RWPE2 (cell line): ENCODE measurements at regions not wholly inside any gene's neighbourhood (a gene's known extent, or its start where the extent isn't known, plus 50 kb on each side); places are given as distances from the start of the nearest gene placed in this dataset.

Experiments used
- ATAC-seq: fragments of 200-7000 bp; cut with Tn5 transposase; 3 replicates; pipeline ENCODE4 v1.9.1; 2021; ENCODE audit warnings: low read depth
- DNase-seq: peaks from one replicate; pipeline ENCODE4 v3.0.0-alpha.2; 2020; ENCODE audit warnings: low spot score
- H3K27ac ChIP-seq: fragments of 450-650 bp; 2 replicates; pipeline ENCODE4 v1.5.1; 2017; ENCODE audit warnings: mild to moderate bottlenecking; ENCODE audit not compliant: poor library complexity, severe bottlenecking
- H3K27me3 ChIP-seq: fragments of 250-450 bp; sonication (Bioruptor Pico); 2 replicates; pipeline ENCODE4 v1.5.1; 2021; ENCODE audit warnings: mild to moderate bottlenecking, moderate library complexity; ENCODE audit not compliant: insufficient read depth, poor library complexity, severe bottlenecking
- H3K36me3 ChIP-seq: fragments of 250-450 bp; sonication (Bioruptor Pico); 2 replicates; pipeline ENCODE4 v1.5.1; 2020; ENCODE audit warnings: low read depth, mild to moderate bottlenecking, moderate library complexity
- H3K4me1 ChIP-seq: fragments of 250-450 bp; sonication (Bioruptor Pico); 2 replicates; pipeline ENCODE4 v1.5.1; 2021; ENCODE audit warnings: mild to moderate bottlenecking, moderate library complexity; ENCODE audit not compliant: insufficient read depth, poor library complexity, severe bottlenecking
- H3K4me3 ChIP-seq: fragments of 250-450 bp; sonication (Bioruptor Pico); 2 replicates; pipeline ENCODE4 v1.5.1; 2021; ENCODE audit warnings: mild to moderate bottlenecking, moderate library complexity; ENCODE audit not compliant: severe bottlenecking
- H3K9me3 ChIP-seq: fragments of 250-450 bp; sonication (Bioruptor Pico); 2 replicates; pipeline ENCODE4 v1.5.1; 2021; ENCODE audit warnings: mild to moderate bottlenecking, moderate library complexity; ENCODE audit not compliant: severe bottlenecking
- TF ChIP-seq, protein P1 (sequence below): fragments of 450-650 bp; IDR thresholded peaks from one replicate; pipeline ENCODE4 v1.5.1; 2017; ENCODE audit warnings: mild to moderate bottlenecking, moderate library complexity; ENCODE audit not compliant: poor library complexity, severe bottlenecking

DNA sequence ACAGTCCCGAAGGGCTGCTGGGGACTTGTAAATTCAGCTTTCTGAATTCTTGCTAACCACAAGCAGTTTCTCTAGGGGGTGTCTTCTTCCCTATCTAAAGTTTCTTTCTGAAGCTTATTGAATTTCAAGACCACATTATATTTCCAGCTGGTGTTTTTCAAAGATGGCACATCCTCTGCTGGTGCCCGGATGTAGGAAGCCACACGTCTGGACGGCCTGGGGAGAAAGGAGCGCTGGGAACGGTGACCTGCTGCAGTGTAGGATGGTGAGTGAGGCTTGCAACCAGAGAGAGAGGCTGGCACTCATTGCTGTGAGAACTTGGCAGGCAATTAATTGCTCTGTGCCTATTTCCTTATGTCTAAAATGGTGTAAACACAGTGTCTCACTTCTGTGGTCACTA lies 776.4 kb downstream of the TYW1 start:
- H3K9me3 ChIP-seq = no peaks in the 10 kb centered on the region
- H3K4me3 ChIP-seq = no peak overlapping the region
- H3K27me3 ChIP-seq = no peaks in the 10 kb centered on the region
- no peak overlapping the region for H3K27ac ChIP-seq
- DNase-seq (no peak), ATAC-seq (no peak)
- no peaks in the 10 kb centered on the region for H3K36me3 ChIP-seq
- TF ChIP-seq, protein P1, sequence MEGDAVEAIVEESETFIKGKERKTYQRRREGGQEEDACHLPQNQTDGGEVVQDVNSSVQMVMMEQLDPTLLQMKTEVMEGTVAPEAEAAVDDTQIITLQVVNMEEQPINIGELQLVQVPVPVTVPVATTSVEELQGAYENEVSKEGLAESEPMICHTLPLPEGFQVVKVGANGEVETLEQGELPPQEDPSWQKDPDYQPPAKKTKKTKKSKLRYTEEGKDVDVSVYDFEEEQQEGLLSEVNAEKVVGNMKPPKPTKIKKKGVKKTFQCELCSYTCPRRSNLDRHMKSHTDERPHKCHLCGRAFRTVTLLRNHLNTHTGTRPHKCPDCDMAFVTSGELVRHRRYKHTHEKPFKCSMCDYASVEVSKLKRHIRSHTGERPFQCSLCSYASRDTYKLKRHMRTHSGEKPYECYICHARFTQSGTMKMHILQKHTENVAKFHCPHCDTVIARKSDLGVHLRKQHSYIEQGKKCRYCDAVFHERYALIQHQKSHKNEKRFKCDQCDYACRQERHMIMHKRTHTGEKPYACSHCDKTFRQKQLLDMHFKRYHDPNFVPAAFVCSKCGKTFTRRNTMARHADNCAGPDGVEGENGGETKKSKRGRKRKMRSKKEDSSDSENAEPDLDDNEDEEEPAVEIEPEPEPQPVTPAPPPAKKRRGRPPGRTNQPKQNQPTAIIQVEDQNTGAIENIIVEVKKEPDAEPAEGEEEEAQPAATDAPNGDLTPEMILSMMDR = no peak
- no peaks in the 10 kb centered on the region for H3K4me1 ChIP-seq

DNA sequence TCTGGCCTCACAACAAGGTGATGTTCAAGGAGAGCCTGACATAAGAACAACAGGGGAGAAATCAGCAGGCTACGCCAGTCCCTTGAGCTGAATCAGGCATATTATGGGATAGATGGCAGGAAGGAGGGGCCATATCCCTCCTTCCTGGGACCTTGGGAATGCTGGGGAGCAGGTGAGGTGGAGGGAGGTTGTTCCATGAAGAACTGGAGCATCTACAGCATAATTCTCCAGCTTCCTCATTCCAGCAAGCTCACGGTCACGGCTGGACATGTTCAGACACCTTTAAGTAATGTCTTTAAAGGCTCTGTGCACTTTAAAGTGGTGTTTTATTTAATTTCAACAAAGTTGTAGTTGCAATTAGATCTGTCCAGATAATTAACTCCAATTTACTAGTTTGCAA lies 780.5 kb downstream of the TYW1 start:
- no peaks in the 10 kb centered on the region for H3K4me1 ChIP-seq

DNA sequence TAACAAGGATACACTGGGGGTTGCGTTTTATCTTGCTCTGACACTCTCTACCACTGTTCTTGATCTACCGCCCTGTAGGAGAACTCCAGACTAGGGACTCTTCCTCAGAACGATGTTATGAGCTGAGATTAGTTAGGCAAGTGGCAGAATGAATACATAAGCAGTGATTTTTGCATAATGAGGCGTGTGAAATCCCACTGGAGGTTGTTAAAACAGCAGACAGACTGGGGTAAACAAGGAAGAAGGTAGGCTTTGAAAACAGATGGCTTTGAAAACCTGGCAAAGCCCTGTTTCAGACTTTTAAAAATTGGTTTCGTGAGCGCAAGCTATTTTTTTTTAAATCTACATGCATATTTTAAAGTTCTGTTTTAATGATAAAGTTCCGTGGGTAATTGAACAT lies 785.2 kb downstream of the TYW1 start:
- DNase-seq (no peak), ATAC-seq (no peak)
- Histone ChIP-seq H3K27me3 (no peaks in the 10 kb centered on the region), H3K36me3 (no peaks in the 10 kb centered on the region), H3K4me3 (no peak overlapping the region), H3K9me3 (no peaks in the 10 kb centered on the region), H3K4me1 (no peaks in the 10 kb centered on the region), H3K27ac (no peak overlapping the region)
- TF ChIP-seq, protein P1 = no peak

More for the DNA sequence above, 780.5 kb downstream of the TYW1 start:
- Histone ChIP-seq H3K36me3 (no peaks in the 10 kb centered on the region), H3K27me3 (no peaks in the 10 kb centered on the region), H3K9me3 (no peaks in the 10 kb centered on the region), H3K27ac (no peak overlapping the region), H3K4me3 (no peak overlapping the region)
- ATAC-seq = no peak
- DNase-seq = no peak
- TF ChIP-seq, protein P1 = no peak

DNA sequence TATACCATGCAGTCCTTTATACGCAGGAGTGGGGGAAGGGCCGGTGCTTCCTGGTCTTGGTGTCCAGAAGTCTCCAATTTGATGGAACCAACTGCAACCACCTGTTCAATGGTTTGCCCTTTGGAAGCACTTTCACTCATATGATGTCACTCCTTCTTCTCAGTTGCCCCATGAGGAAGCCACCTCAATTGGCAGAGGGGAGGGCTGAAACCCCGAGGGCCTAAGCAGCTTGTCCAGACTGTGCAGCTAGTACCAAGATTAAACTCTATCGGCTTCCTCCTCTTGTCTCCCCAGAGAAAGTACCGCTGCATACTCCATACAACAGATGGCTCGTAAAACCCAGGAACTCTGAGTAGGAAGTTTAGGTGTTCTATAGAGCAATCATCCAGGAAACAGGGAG lies 789.4 kb downstream of the TYW1 start:
- H3K27me3 ChIP-seq = no peaks in the 10 kb centered on the region
- ATAC-seq = no peak

DNA sequence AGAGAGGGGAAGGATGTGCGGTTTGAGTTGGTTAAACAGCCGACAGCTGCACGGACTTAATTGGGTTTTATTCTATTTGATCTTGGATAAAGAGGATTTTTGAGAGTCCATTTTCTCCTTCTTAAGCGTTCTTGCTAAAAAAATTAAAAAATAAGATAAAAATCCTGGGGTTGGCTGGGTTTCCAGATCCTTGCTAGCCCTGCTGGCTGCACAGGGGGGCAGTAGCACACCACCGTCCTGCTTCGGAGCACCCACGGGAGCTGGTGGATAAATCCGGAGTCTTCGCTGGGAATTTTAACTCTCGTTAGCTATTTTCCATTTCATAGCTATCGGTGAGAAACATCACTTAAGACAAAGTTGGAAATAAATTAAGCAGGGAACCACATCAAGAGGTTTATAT lies 792.0 kb downstream of the TYW1 start:
- Histone ChIP-seq H3K27ac (no peak overlapping the region), H3K27me3 (no peaks in the 10 kb centered on the region), H3K9me3 (no peaks in the 10 kb centered on the region), H3K4me3 (no peak overlapping the region), H3K4me1 (no peaks in the 10 kb centered on the region), H3K36me3 (no peaks in the 10 kb centered on the region)
- TF ChIP-seq, protein P1 = no peak
- DNase-seq (no peak), ATAC-seq (no peak)

More for the DNA sequence above, 789.4 kb downstream of the TYW1 start:
- no peak for DNase-seq
- H3K9me3 ChIP-seq = no peaks in the 10 kb centered on the region
- no peak overlapping the region for H3K4me3 ChIP-seq
- H3K4me1 ChIP-seq = no peaks in the 10 kb centered on the region
- TF ChIP-seq, protein P1 = no peak
- H3K27ac ChIP-seq = no peak overlapping the region
- H3K36me3 ChIP-seq = no peaks in the 10 kb centered on the region
